ENCODE measurements at regions not wholly inside any gene's neighbourhood (a gene's known extent, or its start where the extent isn't known, plus 50 kb on each side); places are given as distances from the start of the nearest gene placed in this dataset.

- no peak for DNase-seq
These were observed 85.2 kb upstream of the VAV3 start for GRCh38 chr1:108050158-108050557.

DNA sequence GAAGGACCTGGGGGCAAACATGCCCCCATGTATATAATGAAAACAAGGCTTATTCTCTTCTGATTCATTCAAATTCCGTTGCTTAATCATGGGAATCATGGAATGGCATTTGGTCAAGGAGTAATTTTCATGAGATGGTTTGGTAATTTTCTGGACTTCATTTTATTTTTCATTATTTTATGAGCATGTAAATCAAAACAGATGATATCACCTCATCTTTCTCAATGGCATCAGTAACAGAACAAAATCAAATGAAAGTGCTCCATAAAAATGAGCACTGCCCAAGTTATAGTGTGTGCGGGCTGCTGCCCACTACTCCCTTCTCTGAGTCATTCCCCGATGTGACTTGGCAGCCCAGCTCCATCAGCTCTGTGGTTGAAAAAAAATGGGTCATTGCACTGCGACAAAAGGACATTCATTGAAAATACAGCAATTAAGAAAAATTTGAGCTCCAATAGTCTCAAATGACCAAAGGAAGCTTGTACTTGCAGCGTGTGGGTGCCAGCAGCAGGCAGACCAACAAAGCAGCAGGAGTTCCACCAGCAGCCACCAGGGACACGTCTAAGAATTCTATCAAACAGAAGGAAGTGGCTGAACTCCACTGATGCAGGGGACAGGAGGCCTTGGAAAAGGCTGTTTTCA lies 84.3 kb upstream of the VAV3 start:
- peak; percentile 22 for DNase-seq

GRCh38 chr1:108048301-108049177 lies 83.6 kb upstream of the VAV3 start:
- DNase-seq, result no peak

DNA sequence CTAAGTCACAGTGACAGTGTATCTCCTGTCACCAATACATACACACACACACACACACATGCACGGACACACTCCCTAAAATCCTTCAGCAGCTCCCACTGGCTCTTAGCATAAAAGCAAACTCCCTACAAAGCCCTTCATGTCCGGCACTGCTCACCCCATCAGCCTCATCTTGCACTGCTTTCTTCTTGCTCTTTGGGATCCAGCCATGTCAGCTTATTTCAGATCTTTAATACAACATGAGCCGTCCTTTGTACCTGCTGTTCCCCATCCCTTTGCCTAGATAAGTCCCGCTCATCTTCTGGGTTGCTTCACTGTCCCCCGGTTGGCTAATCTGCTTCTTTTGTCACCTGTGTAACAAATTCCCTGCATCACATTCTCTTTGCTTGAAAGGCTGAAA lies 82.1 kb upstream of the VAV3 start:
- no peak for DNase-seq

- DNase-seq, result no peak
These were observed 81.0 kb upstream of the VAV3 start for GRCh38 chr1:108046026-108046425.

DNA sequence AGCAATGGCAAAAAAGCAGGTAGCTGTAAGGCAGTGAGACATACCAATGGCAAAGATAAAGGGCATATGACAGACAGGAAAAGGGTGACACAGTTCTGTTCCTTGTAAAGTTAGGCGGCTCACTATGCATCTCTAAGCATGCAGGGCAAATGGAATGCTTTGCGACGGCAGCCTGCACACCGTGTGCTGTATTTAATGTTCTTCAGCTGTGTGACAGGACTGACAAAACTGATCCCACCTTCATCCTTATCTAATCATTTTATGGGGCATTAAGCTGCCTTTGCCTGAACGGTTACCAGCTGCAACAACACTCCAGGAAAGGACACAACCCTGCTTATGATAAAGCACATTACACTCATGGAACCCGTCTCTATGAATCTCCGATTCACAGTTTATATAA lies 80.5 kb upstream of the VAV3 start:
- no peak for DNase-seq

DNA sequence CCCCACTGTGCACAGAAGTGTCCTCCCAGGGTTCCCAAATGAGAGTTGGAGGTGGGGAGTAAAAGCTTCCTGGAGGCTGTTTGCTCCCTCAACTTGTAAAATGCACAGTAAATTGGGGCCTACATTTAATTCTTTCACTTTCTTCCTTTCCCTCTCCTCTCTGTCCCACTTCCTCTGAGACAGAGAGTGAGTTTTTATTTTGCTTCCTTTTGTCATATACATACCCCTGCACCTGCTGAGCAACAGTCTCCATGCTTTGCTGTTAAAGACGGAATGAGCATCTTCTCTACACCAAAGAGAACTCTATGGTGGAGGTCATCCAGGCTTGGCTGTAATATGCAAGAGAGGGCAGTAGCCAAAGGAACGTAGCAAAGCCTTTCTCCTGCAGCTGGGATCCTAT lies 79.3 kb upstream of the VAV3 start:
- no peak for DNase-seq

GRCh38 chr1:108043707-108044106 lies 78.7 kb upstream of the VAV3 start:
- no peak for DNase-seq

DNA sequence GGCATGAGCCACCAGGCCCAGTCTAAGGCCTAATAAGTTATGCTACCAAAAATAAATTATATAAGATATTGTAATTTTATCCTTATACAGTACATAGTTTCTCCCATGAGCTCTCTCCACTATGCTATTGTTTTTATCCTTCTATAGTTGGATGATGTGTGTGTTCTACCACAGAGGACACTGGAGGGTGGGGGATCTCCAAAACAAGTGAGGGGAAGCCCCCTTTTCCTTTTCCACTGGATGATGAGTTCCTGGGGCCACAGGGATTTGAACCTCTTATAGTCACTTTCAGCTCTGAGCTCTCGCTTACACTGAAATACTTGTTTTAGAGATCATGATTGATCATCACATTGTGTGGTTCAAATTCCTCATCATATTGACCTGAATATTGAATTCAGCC lies 77.6 kb upstream of the VAV3 start:
- DNase-seq, result no peak

DNA sequence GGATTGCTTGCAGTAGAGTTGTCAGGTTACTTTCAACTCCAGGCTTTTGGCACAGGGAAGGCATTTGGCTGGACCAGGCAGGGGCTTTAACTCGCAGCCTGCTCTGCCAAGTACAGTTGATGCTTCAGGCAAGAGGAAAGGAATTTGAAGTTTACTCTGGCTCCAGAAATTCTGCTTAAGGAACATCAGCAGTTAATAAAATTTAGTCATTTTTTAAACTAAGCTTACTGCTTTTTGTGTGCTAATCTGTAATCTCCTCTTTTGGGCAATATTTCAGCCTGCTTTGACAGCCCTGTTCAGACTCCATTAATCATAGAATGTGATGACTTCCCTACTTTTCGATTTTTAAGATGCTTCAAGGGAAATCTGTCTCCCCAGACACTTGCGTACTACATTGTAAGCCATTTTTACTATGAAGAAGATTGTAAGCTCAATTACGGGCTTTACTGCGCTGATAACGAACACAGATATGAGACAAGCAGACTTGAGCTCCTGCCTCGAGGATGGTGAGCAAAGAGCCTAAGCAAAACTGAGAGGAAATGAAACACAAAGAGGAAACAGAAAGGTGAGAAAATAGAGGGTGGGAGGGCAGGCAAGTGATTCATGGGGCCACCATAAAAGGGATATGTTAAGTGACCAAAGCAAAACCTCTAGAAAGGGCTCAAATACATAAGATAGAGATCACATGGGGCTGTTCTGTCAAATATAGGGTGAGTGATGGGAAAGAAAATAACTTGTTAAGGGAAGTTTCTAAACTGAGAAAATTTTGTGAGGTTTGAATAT lies 76.6 kb upstream of the VAV3 start:
- DNase-seq, result no peak

GRCh38 chr1:108038653-108039236 lies 73.8 kb upstream of the VAV3 start:
- no peak for DNase-seq

- DNase-seq, result no peak
These were observed 72.0 kb upstream of the VAV3 start for GRCh38 chr1:108036796-108037562.

DNA sequence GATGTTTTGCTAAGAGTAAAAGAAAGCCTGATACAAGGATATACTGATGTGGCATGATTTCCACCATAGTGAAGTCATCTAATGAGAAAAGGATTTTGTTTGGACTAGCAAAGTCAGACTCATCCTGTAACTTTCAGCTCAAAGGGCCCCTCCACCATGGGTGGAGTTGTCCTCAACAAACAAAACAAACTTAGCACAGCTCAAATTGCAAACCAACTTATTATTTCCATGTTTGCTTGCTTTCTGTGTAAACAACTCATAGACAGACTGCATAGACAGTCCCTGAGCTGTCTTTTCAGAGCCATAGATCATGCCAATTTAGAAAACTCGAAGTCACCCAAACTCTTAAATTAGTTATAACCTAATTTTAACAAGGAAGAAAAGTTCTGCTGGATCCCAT lies 69.4 kb upstream of the VAV3 start:
- no peak for DNase-seq

DNA sequence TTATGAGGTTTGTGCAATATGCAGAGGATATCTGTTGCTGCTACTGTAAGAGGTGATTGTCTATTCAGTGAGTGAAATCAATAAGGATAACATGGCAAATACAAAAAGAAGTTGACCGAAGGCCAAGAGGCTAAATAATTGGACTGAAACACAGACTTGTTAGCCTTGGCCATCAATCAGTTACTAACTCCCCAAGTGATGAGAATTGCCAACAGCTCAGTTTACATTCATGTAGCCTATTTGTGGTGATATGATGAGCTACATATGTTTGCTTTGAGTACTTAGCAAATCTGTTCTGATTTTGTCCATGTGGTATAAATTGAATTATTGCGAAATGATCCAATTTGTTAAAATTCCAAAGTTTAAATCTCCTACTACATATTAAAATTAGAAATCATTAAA lies 68.6 kb upstream of the VAV3 start:
- DNase-seq, result no peak

DNA sequence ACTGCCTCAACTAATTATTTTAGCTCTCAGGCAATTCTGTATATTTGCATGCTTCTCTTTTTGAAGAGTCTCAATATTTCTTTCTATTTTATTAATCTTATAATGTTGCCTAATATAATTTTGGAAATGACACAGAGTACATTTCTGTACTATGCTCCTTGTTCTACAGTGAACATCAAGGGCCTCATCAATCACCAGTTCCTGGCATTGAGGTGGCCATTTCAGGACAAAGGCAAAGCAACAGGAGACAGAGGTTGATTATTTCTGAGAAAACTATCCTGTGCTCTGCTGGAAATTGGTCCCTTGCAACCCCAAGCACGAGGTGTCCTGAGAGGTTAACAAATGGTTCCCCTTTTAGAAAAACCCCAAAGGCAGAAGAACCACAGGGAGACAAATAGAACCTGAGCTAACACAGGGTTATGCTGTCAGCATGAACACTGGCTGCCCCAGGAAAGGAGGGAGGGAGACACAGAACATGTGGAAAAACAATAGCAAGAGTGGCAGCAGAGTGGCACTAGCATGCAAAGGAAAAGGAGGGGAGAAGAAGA lies 63.9 kb upstream of the VAV3 start:
- DNase-seq, result no peak

DNA sequence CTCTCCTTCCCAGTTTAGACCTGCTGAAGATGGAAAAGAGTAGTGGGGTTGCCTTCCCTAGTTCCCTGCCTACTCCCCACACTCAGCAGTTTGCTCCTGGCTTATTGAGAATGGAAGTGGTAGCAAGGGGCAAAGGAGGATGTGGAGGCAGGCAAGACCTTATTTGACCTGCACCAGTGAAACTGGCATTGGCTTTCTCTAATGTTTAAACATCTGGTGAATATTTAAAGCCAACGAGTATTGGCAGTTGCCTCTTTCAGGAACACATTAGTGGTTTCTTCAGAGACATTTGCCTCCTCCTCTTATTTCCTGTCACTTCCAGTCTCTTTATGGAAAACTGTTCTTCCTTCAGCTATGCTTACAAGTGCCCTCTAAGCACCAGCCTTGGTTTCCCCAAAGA lies 62.4 kb upstream of the VAV3 start:
- no peak for DNase-seq

- DNase-seq, result no peak
These were observed 52.7 kb upstream of the VAV3 start for GRCh38 chr1:108017698-108018097.

GRCh38 chr1:108016451-108016920 lies 51.5 kb upstream of the VAV3 start:
- DNase-seq, result no peak
